AG09309 (cell line): ENCODE measurements at regions not wholly inside any gene's neighbourhood (a gene's known extent, or its start where the extent isn't known, plus 50 kb on each side); places are given as distances from the start of the nearest gene placed in this dataset.

ENCODE experiments used
- DNase-seq: peaks from one replicate; pipeline ENCODE4 v3.0.0-alpha.2; 2010; ENCODE audit warnings: low read depth
- H3K4me3 ChIP-seq: 2 replicates; pipeline ENCODE4 v1.5.1; 2011; ENCODE audit warnings: mild to moderate bottlenecking, low read depth, low read length, moderate library complexity; ENCODE audit not compliant: control insufficient read depth
- TF ChIP-seq, protein P1 (sequence below): IDR thresholded peaks from 2 replicates; pipeline ENCODE4 v1.5.1; 2011; ENCODE audit warnings: mild to moderate bottlenecking, low read depth, low read length, inconsistent platforms; ENCODE audit not compliant: insufficient read depth, control insufficient read depth; ENCODE audit errors: missing control alignments

DNA sequence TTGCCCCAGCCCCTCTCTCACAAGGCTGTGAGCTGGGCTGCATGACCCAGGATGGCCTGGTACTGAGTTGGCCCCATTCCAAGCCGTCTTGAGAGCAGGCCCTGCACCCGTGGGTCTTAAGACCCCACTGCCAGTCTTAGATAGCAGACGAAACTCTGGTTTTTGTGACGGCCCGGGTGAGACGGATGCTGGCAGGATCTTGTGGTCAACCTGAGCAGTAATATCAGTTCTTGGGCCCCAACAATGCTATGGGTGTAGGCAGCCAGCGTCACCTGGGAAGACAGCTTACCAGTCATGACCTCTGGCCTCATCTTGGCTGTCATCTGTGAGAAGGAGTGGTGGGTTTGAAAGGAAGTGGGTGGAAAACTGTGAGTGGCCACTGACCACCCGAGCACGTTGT lies 305.8 kb downstream of the ARRDC4 start:
- no peak overlapping the region for H3K4me3 ChIP-seq

DNA sequence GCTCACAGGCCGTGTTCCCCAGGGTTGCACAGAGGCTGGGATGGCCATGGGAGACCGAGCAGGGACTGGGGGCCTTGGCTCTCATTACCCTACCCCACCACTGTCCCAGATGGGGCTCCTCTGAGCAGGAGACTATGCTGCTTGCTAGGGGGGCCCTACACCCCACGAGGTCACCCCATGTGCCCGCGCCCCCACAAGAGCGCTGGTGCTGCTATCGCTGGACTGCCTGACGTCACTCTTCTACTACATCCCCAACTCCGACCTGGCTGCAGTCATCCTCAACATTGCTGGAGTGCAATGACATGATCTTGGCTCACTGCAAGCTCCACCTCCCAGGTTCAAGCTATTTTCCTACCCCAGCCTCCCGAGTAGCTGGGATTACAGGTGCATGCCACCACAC lies 307.7 kb downstream of the ARRDC4 start:
- TF ChIP-seq, protein P1, sequence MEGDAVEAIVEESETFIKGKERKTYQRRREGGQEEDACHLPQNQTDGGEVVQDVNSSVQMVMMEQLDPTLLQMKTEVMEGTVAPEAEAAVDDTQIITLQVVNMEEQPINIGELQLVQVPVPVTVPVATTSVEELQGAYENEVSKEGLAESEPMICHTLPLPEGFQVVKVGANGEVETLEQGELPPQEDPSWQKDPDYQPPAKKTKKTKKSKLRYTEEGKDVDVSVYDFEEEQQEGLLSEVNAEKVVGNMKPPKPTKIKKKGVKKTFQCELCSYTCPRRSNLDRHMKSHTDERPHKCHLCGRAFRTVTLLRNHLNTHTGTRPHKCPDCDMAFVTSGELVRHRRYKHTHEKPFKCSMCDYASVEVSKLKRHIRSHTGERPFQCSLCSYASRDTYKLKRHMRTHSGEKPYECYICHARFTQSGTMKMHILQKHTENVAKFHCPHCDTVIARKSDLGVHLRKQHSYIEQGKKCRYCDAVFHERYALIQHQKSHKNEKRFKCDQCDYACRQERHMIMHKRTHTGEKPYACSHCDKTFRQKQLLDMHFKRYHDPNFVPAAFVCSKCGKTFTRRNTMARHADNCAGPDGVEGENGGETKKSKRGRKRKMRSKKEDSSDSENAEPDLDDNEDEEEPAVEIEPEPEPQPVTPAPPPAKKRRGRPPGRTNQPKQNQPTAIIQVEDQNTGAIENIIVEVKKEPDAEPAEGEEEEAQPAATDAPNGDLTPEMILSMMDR: no peak
- H3K4me3 ChIP-seq: no peak overlapping the region
- no peak for DNase-seq

More for the DNA sequence above, 305.8 kb downstream of the ARRDC4 start:
- DNase-seq: no peak
- TF ChIP-seq, protein P1: no peak

DNA sequence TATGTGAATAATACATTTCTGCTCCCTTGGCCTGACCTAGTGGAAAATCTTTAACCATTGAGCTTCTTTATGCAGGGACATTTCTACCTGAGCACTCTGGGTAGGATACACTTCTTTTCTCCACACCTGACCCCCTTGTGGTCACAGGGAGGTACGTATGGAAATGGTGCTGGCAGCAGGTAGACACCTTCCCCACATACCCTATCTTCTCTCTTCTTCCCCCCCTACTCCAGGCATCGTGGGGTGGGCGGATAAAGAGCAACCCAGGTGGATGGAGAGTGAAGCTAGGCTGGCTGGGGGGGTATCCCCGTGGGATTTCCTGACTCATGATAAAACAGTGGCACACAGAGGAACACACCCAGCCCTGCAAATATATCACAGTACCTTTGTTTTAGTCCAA lies 312.1 kb downstream of the ARRDC4 start:
- H3K4me3 ChIP-seq: no peak overlapping the region
- DNase-seq: no peak
- TF ChIP-seq, protein P1: no peak

DNA sequence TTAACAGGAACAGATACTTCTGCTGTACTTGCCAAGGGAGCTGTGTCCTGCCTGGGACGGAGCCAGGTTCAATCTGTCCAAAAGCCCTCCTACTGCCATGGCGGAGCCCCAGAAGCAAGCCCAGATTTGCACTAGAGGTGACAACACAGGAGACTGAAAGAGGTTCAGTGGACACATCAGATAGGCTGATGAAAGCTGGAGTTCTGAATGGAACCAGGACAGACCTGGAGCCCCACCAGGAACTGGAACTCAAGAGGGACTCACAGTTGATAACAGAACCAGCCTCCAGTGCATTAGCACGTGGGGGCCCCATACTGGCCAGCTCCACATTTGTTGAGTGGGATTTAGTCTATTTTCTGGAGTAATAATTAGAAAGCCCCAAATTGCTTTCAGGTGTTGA lies 315.5 kb downstream of the ARRDC4 start:
- TF ChIP-seq, protein P1: no peak
- no peak for DNase-seq
- no peak overlapping the region for H3K4me3 ChIP-seq

DNA sequence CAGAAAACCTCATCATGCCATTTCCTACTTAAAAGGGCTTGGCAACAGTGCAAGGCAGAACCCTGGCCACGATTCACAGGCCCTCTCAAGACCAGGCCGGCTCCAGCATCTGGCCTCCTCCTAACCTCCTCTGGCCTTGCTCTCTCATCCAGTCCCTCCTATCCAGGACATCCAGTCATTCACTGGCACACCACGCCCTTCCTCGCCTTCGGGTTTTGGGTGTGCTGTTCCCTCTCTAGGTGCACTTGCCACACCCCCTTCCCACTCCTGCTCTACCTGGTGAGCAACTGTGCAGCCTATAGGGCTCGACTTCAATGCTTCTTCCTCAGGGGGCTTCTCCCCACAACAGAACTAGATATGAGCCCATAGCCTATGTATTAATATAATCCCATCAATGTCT lies 317.1 kb downstream of the ARRDC4 start:
- TF ChIP-seq, protein P1: no peak
- H3K4me3 ChIP-seq: no peak overlapping the region
- DNase-seq: no peak

DNA sequence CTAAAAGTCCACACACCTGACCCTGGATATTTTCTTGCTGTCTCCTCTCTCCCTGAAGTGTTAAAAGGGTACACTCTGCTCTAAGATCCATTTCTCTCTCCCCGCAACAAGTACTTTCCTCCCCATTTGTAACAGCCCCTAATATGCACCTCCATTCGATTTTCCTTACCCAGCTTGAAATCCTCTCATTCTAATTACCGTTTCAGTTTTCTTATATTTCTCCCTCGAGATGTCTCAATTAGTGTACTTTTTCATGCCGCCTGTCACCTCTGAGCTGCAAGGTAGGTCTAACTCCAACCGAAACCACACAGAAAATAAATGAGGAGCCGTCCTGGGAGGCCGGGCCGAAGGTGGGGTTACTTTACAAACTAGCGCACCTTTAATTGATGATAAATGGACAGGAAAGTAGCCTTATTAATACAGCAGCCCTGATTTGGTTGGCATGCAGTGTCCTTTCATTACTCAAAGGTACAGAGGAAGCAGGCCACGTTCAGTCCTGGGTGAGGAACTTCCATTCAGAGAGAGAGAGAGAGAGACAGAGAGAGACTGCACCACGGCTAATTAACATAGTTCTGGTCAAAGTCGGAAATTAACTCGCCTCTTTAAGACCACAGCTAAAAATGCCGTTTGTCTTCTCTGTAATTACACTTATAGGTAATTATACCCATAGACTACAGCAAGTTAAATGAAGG lies 319.9 kb downstream of the ARRDC4 start:
- TF ChIP-seq, protein P1: no peak
- H3K4me3 ChIP-seq: no peak overlapping the region
- DNase-seq: no peak
